Astrocyte (in vitro differentiated cells and primary cell): ENCODE measurements at regions not wholly inside any gene's neighbourhood (a gene's known extent, or its start where the extent isn't known, plus 50 kb on each side); places are given as distances from the start of the nearest gene placed in this dataset.

Source experiments
- DNase-seq: peaks from one replicate; pipeline ENCODE4 v3.0.0-alpha.2; 2010; ENCODE audit warnings: low read depth
- FAIRE-seq: peaks from 2 replicates; lab custom pipeline; 2011; peaks lifted over from hg19 to GRCh38; lab: Jason Lieb, UNC
- H2AFZ ChIP-seq: 2 replicates; pipeline ENCODE4 v1.6.0; 2012; ENCODE audit warnings: low read depth, low read length, inconsistent platforms
- H3K27ac ChIP-seq: 2 replicates; pipeline ENCODE4 v1.5.1; 2011; ENCODE audit warnings: low read depth, low read length, inconsistent platforms
- H3K27me3 ChIP-seq: 2 replicates; pipeline ENCODE4 v1.6.0; 2011; ENCODE audit warnings: low read length, inconsistent platforms; ENCODE audit not compliant: insufficient read depth
- H3K36me3 ChIP-seq: 2 replicates; pipeline ENCODE4 v1.5.1; 2011; ENCODE audit warnings: low read length, inconsistent platforms; ENCODE audit not compliant: insufficient read depth
- H3K4me1 ChIP-seq: 2 replicates; pipeline ENCODE4 v1.5.1; 2011; ENCODE audit warnings: low read length, inconsistent platforms; ENCODE audit not compliant: insufficient read depth
- H3K4me2 ChIP-seq: 2 replicates; pipeline ENCODE4 v1.6.0; 2012; ENCODE audit warnings: low read length, inconsistent platforms
- H3K4me3 ChIP-seq: 2 replicates; pipeline ENCODE4 v1.5.1; 2011; ENCODE audit warnings: low read depth, mild to moderate bottlenecking, low read length, inconsistent platforms; ENCODE audit not compliant: insufficient read depth
- H3K79me2 ChIP-seq: 2 replicates; pipeline ENCODE4 v1.6.0; 2012; ENCODE audit warnings: mild to moderate bottlenecking, low read length, inconsistent platforms; ENCODE audit not compliant: insufficient read depth
- H3K9ac ChIP-seq: 2 replicates; pipeline ENCODE4 v1.6.0; 2012; ENCODE audit warnings: mild to moderate bottlenecking, low read length, inconsistent platforms
- H3K9me3 ChIP-seq: 2 replicates; pipeline ENCODE4 v1.5.1; 2012; ENCODE audit warnings: low read depth, mild to moderate bottlenecking, low read length, inconsistent platforms; ENCODE audit not compliant: insufficient read depth
- H4K20me1 ChIP-seq: 2 replicates; pipeline ENCODE4 v1.6.0; 2012; ENCODE audit warnings: low read length, inconsistent platforms; ENCODE audit not compliant: insufficient read depth
- H3K27ac Mint-ChIP-seq: one replicate; pipeline ENCODE4 v1.8.0; 2021; ENCODE audit warnings: mild to moderate bottlenecking, mixed read lengths; ENCODE audit not compliant: unreplicated experiment
- H3K27me3 Mint-ChIP-seq: one replicate; pipeline ENCODE4 v1.8.0; 2021; ENCODE audit warnings: low read depth, mixed read lengths; ENCODE audit not compliant: unreplicated experiment
- H3K36me3 Mint-ChIP-seq: one replicate; pipeline ENCODE4 v1.8.0; 2021; ENCODE audit warnings: low read depth, mixed read lengths; ENCODE audit not compliant: unreplicated experiment
- H3K4me1 Mint-ChIP-seq: one replicate; pipeline ENCODE4 v1.8.0; 2021; ENCODE audit warnings: low read depth, mixed read lengths; ENCODE audit not compliant: unreplicated experiment
- H3K4me3 Mint-ChIP-seq: one replicate; pipeline ENCODE4 v1.8.0; 2021; ENCODE audit warnings: mild to moderate bottlenecking, moderate library complexity, mixed read lengths; ENCODE audit not compliant: unreplicated experiment
- H3K9me3 Mint-ChIP-seq: one replicate; pipeline ENCODE4 v1.8.0; 2021; ENCODE audit warnings: mild to moderate bottlenecking, mixed read lengths; ENCODE audit not compliant: unreplicated experiment
- EZH2 ChIP-seq: IDR thresholded peaks from 2 replicates; pipeline ENCODE4 v1.6.1; 2012; ENCODE audit warnings: mild to moderate bottlenecking, low read length, inconsistent platforms; ENCODE audit not compliant: insufficient read depth
- TF ChIP-seq, protein P1 (sequence below): IDR thresholded peaks from 2 replicates; pipeline ENCODE4 v1.5.1; 2011; ENCODE audit warnings: low read depth, mild to moderate bottlenecking, inconsistent platforms, low read length, moderate library complexity; ENCODE audit not compliant: insufficient read depth

DNA sequence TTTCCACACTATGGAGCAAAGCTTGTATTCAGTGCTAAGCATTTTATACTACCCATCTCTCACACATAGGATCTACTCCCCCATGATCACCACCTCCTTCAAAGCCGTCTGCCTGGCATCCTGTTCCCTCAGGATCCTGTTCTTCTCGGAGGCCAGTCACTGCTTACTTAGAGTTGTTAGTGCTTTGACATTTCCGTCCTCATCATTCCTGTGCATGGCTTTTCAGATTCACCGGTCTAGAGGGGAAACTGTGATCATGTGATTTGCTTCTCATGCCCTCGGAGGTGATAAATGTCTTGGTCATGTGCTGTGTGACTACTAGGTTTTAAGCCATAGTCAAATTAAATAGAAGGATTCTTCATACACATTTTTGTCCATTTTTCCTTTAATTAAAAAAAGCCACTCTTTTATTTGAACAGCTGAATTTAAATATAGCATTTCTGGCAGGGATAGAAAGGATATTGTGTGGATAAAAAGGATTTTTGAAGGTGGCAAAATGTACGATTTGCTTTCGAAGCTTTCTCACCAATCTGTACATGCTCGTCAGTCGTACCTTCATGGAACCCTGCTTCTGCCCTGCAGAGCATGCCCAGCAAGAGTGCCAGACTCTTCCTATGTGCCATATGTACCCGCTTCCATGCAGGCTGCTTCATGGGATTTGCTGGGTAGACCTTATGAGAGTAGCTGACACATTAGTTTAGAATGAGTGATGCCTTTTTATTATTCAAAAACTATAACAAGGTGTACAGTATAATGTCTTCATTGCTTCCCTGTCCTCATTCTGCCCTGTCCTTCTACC is 53.3 kb downstream of the BMAL2 start:
- no peak overlapping the region for H3K4me3 Mint-ChIP-seq
- H3K36me3 Mint-ChIP-seq: no peaks in the 10 kb centered on the region
- H3K27me3 Mint-ChIP-seq: no peaks in the 10 kb centered on the region
- H3K4me1 Mint-ChIP-seq: peaks cover 5% of the 10 kb centered on the region
- DNase-seq (no peak), FAIRE-seq (no peak)
- H3K27me3 ChIP-seq: no peaks in the 10 kb centered on the region
- no peaks in the 10 kb centered on the region for H3K9me3 Mint-ChIP-seq
- H3K4me2 ChIP-seq: no peak overlapping the region
- peaks cover 2% of the 10 kb centered on the region for H3K36me3 ChIP-seq
- no peak overlapping the region for H3K9ac ChIP-seq
- H3K79me2 ChIP-seq: no peaks in the 10 kb centered on the region
- H3K27ac Mint-ChIP-seq: no peak overlapping the region
- H3K9me3 ChIP-seq: no peaks in the 10 kb centered on the region
- no peak for TF ChIP-seq EZH2
- TF ChIP-seq, protein P1, sequence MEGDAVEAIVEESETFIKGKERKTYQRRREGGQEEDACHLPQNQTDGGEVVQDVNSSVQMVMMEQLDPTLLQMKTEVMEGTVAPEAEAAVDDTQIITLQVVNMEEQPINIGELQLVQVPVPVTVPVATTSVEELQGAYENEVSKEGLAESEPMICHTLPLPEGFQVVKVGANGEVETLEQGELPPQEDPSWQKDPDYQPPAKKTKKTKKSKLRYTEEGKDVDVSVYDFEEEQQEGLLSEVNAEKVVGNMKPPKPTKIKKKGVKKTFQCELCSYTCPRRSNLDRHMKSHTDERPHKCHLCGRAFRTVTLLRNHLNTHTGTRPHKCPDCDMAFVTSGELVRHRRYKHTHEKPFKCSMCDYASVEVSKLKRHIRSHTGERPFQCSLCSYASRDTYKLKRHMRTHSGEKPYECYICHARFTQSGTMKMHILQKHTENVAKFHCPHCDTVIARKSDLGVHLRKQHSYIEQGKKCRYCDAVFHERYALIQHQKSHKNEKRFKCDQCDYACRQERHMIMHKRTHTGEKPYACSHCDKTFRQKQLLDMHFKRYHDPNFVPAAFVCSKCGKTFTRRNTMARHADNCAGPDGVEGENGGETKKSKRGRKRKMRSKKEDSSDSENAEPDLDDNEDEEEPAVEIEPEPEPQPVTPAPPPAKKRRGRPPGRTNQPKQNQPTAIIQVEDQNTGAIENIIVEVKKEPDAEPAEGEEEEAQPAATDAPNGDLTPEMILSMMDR: no peak
- no peaks in the 10 kb centered on the region for H4K20me1 ChIP-seq
- no peak overlapping the region for H3K4me3 ChIP-seq
- peaks cover 4% of the 10 kb centered on the region for H3K4me1 ChIP-seq
- no peak overlapping the region for H3K27ac ChIP-seq
- no peak overlapping the region for H2AFZ ChIP-seq

DNA sequence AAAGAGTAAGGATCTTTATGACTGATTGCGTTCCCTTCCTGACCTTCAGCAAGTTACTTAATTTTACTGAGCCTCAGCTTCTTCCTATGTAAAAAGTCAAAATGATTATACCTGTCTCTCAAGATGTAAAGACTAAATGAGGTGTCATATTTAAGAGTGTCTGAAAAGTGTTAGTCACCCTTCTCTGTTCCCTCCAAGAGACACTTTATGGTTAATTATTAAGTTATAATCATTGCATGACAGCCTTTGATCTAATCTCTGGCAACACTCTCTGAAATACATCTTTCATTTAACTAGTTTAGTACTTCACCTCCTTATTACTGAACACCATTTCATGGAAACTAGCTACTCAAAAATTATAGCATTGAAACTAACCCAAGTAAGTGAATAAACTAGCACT is 54.8 kb downstream of the BMAL2 start:
- no peaks in the 10 kb centered on the region for H3K9me3 Mint-ChIP-seq
- H2AFZ ChIP-seq: no peak overlapping the region
- H3K27ac ChIP-seq: no peak overlapping the region
- H3K79me2 ChIP-seq: no peaks in the 10 kb centered on the region
- H3K4me3 ChIP-seq: no peak overlapping the region
- peaks cover 2% of the 10 kb centered on the region for H3K36me3 ChIP-seq
- no peak overlapping the region for H3K4me3 Mint-ChIP-seq
- H3K4me1 Mint-ChIP-seq: peaks cover 2% of the 10 kb centered on the region
- no peak overlapping the region for H3K9ac ChIP-seq
- no peak overlapping the region for H3K27ac Mint-ChIP-seq
- H3K4me2 ChIP-seq: no peak overlapping the region
- no peaks in the 10 kb centered on the region for H3K9me3 ChIP-seq
- no peaks in the 10 kb centered on the region for H3K36me3 Mint-ChIP-seq
- FAIRE-seq (no peak), DNase-seq (no peak)
- H3K27me3 Mint-ChIP-seq: no peaks in the 10 kb centered on the region
- H3K27me3 ChIP-seq: no peaks in the 10 kb centered on the region
- no peaks in the 10 kb centered on the region for H4K20me1 ChIP-seq
- H3K4me1 ChIP-seq: peaks cover 4% of the 10 kb centered on the region
- TF ChIP-seq, protein P1: no peak

DNA sequence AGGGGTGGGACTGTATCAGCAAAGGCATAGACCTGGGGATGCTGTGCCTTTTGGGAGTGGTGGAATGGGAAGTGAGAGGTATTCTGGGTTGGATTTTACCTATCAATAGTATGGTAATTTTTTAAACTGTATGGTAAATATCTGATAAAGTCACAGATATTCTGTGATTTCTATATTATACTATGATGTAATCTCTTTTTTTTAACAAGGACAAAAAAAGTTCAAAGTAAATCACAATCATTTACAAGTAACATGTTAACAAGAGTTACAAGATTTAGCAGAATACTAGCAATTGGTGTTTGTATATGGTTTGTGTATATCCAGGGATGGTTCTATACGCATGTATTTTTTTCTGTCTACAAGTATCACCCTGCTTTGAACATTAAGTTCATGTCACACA is 56.0 kb downstream of the BMAL2 start:
- no peaks in the 10 kb centered on the region for H4K20me1 ChIP-seq
- peaks cover 2% of the 10 kb centered on the region for H3K4me1 Mint-ChIP-seq

More for the DNA sequence above, 56.0 kb downstream of the BMAL2 start:
- no peak overlapping the region for H2AFZ ChIP-seq
- H3K9me3 ChIP-seq: no peaks in the 10 kb centered on the region
- no peak overlapping the region for H3K4me3 ChIP-seq
- no peaks in the 10 kb centered on the region for H3K79me2 ChIP-seq
- H3K27ac ChIP-seq: no peak overlapping the region
- H3K4me1 ChIP-seq: peaks cover under 1% of the 10 kb centered on the region
- H3K36me3 Mint-ChIP-seq: peaks cover 3% of the 10 kb centered on the region
- no peaks in the 10 kb centered on the region for H3K27me3 ChIP-seq
- H3K4me2 ChIP-seq: no peak overlapping the region
- H3K9me3 Mint-ChIP-seq: no peaks in the 10 kb centered on the region
- TF ChIP-seq, protein P1: no peak
- TF ChIP-seq EZH2: no peak
- no peak overlapping the region for H3K27ac Mint-ChIP-seq
- H3K27me3 Mint-ChIP-seq: no peaks in the 10 kb centered on the region
- DNase-seq (no peak), FAIRE-seq (no peak)
- H3K4me3 Mint-ChIP-seq: no peak overlapping the region
- H3K36me3 ChIP-seq: peaks cover 2% of the 10 kb centered on the region
- H3K9ac ChIP-seq: no peak overlapping the region
